HG03095 (cell line): ENCODE measurements at regions not wholly inside any gene's neighbourhood (a gene's known extent, or its start where the extent isn't known, plus 50 kb on each side); places are given as distances from the start of the nearest gene placed in this dataset.

Experiments
- ATAC-seq: cut with Tn5 transposase; IDR thresholded peaks from one replicate; pipeline ENCODE4 v1.9.1; 2021; ENCODE audit warnings: moderate library complexity; ENCODE audit not compliant: unreplicated experiment

- ATAC-seq = no peak
Measured at GRCh38 chr14:29030970-29031369, 264.4 kb downstream of the FOXG1 start.

DNA sequence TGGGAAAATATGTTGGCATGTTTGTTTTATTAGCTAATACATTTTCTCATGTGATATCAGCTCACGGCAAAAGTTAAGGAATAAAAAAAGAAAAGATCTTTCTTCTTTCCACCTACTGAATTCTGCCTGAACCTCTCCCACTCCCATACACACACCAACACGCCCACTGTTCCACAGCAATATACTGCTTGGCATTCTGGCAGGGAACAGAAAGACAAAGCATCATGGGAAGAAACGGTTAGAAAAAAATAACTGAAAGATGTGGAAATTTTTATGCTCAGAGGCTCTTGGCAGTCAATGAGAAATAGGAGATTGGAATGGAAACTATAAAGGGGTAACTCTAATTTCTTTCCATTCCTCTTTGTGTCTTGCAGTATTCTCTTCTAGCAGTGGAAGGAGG, 268.5 kb downstream of the FOXG1 start:
- ATAC-seq = no peak

DNA sequence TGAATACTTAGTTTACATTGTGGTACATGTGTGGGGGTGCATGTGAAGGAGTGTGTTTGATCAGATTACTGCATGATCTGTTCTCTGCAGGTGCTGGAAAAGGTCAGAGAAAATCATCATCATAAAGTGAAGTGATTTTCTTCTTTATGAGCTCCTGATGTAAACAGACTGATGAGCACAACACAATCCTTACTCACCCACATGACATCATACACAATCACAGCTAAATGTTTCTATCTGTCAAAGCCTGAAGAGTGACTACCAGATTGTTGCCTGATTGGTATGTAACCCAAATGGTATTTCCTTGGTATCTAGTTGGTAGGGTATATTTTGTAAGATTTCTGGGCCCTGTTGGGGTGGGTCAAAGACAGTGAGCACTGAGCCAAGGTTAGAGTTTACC, 270.8 kb downstream of the FOXG1 start:
- ATAC-seq = no peak

- ATAC-seq = no peak
Measured at GRCh38 chr14:29039171-29039570, 272.6 kb downstream of the FOXG1 start.

- ATAC-seq = no peak
Measured at GRCh38 chr14:29042551-29042950, 276.0 kb downstream of the FOXG1 start.

GRCh38 chr14:29043737-29044136, 277.1 kb downstream of the FOXG1 start:
- ATAC-seq = no peak

DNA sequence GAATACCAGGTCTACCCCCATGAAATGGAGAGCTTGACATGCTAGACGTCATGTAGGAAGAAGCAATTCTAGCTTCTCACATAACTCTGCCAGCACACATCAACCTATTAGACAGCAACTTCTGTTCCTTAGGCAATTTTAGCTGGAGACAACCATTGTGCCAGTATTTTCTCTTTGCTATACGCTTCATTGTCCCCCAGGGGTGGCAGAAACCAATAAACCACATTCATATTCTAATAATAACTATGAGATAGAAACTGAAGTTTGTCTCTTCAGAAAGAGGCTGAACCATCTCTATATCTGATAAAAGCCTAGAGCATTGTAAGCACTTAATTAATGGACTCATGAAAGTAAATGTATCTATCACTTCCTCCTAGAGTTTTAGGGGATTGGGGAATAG, 278.6 kb downstream of the FOXG1 start:
- no peak for ATAC-seq

DNA sequence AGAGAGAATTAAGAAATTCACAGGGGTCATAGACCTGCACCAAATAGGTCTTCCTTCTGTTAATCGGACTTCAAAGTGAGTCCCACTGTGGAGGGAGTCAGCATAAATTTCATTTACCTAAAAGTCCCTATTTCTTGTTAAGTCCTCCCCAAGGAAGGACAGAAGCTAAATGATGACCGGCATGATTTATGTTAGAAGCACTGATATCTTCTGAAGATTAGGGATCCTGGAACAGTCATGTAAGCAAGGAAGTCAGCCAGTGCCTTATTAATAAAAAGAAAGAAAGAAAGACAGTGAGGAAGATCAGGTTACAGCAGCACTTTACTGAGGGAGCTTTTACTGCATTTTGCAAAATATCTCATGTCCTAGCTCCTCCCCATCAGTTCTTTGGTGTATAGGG, 287.5 kb downstream of the FOXG1 start:
- ATAC-seq = no peak

- ATAC-seq = no peak
Measured at GRCh38 chr14:29056041-29056566, 289.5 kb downstream of the FOXG1 start.

DNA sequence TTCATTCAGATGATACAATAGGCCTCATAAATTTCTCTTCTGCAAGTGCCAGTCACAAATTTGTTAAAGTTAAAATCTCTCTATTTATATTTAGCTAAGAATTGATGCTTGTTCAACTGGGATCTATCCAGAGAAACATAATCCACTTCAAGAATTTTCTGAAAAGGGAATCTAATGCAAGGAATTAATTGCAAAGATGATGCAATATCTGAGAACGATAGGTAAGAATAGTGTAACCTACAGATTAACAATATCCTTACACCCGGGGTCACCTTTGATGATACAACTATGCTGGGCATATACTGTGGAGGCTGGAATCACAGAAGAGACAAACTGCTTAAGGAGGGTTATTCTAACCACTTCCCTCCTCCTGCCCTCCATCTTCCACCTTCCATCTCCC, 295.1 kb downstream of the FOXG1 start:
- no peak for ATAC-seq

DNA sequence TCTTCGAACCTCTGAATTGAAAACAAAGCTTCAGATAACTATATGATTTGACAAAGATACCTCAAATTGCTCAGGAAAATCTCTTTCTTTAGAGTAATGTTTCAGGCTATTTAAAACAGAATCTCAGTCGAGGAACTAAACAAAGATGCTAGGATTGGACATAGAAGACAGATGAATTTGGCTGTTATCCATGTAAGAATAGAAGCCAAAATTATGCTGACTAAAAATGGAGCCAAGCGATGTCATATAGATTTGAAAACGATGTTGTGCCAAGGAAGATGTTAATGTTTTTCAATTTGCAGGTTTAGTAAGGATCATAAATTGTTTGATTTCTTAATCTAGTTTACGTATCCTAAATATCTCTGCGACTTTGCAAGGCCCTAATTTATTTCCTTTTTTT, 295.9 kb downstream of the FOXG1 start:
- no peak for ATAC-seq

GRCh38 chr14:29062976-29063375, 296.4 kb downstream of the FOXG1 start:
- no peak for ATAC-seq

DNA sequence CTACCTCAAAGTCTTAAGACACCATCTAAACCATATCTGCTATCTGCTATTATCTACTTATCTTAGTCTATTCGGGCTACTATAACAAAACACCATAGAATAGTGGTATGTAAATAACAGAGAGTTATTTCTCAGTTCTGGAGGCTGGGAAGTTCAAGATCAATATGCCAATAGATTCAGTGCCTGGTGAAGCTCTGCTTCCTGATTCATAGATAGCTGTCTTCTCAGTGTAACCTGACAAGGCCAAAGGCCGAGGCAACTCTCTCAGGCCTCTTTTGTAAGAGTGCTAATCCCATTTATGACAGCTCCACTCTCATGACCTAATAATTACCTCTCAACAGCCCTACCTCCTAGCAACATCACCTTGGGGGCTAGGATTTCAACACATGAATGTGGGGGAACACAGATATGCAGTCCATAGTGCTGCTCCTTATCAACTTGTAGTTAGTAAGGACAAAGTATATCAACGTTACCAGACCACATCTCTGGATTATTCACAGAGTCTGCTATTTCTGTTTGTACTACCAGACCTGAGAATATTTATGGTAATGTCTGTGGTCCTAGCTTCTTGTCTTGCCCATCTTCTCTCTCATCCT, 297.8 kb downstream of the FOXG1 start:
- ATAC-seq = no peak

DNA sequence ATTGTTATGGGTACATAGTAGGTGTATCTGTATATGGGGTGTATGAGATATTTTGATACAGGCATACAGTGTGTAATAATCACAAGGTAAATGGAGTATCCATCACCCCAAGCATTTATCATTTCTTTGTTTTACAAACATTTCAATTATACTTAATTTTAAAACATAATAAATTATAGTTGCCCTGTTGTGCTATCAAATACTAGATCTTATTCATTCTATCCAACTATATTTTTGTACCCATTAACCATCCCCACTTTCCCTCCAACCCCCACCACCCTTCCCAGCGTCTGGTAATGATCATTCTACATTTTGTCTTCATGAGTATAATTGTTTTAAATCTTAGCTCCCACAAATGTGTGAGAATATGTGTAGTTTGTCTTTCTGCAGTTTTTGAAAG, 302.6 kb downstream of the FOXG1 start:
- ATAC-seq = no peak

DNA sequence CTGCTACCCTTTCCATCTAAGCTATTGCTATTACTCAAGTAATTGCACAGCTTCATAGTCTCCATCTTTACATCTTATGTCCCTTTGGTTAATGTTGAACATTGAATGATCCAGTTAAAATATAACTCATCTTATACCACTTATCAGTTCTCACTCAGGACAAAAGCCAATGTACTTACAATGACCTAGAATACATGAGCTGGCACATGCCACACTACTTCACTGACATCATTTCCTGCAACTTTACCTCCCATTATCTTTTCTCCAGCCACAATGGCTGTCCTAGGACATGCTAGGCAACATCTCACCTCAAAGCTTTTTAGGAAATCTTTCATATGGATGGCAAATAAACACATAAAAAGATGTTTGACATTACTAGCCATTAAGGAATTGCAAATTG, 309.2 kb downstream of the FOXG1 start:
- no peak for ATAC-seq

DNA sequence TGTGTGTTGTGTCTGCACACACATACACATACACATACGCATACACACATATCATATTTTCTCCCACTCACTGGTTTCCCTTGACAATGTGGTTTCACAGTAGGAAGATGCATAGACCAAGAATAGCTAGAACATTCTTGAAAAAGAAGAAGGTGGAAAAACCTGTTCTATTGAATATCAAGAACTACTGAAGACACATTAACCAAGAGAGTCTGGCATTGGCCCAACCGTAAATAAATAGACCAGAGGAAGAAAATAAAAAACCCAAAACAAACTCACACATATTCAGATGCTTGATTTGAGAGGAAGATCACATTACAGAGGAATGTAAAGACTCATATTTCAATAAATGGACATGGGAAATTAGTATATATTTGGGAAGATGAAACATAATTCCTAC, 311.3 kb downstream of the FOXG1 start:
- ATAC-seq = no peak

DNA sequence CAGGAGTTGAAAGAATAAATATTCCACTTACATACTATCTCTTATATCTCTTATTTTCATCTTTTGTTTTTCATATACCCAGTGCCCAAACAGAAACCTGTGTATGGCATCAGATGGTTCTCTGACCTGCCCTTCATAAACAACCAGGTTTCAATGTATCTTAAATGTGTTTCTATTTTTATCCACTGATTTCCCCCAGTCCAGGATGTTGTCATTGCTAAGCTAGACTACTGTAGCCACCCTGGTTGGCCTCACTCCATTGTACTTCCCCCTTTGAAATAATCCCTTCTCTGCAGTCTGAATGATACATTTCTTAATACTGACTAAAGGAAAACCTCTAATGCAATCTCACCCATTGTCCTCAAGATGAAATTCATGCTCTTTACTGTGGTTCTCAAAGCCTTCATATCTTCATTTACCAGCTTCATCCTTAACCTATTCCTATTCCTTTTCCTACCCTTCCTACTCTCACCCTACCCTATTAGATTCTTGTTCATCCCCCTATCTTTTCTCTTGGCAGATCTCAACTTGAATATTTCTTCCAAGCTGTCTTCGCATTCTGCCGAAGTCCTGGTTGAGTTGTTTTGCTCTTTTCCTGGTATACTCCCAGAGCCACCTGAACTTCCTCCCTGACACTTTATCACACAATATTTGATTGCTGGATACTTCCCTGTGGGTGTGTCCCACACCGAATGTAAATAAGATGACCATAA, 312.4 kb downstream of the FOXG1 start:
- ATAC-seq = no peak

GRCh38 chr14:29085546-29085945, 319.0 kb downstream of the FOXG1 start:
- ATAC-seq = no peak

- no peak for ATAC-seq
Measured at GRCh38 chr14:29089849-29090248, 323.3 kb downstream of the FOXG1 start.

DNA sequence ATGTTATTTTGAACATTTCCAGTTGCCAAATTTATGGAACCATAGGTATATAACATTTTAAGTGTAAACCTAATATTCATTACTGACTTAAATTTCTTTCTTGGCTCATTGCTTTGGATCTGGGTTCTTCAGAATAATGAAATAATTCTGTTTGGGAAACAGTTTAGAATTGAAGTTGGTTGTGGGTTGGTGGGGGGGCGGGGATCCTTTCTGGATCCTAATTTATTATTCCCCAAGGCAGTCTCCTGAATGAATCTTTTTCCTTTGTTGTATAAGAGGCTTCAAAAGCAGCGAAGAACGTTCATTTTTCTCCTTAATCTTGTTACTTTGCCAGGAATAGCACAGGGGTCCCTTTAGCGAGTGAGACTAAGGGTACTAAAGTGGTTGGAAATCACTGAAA, 325.5 kb downstream of the FOXG1 start:
- no peak for ATAC-seq

DNA sequence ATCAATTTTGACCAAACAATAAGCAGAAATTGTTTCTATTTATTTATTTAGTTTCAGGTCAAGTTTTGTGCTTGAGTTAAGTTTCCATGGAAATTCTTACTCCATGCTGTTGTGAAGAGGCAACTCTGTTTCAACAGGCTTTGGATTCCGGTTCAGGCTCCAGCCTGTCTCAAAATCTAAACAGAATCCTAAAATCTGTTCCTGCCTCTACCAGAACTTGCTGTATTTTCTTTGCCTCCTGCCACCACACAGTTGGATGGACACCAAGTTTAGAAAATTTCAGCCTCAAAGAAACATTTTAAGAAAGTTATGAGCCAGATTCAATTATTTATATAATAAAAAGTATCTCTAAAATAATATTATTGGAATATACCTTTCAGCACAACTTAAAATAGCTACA, 330.9 kb downstream of the FOXG1 start:
- ATAC-seq = no peak

DNA sequence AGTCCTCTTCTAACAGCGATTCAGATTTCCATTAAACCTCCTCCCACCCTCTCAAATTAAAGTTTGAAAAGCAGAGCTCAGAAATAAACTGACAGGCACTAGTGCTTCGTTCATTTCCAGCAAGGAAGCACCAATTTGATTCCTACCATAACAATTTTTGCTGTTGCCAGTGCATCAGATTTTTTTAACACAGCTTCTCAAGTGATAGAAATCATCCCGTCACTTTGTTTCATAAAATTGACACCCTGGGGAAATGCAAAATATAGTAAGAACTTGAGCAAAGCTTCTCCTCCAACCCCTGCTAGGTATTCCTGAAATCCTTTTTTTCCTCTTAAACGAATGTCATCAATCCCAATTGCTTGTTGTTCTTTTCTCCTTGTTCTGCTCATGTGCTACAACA, 332.1 kb downstream of the FOXG1 start:
- no peak for ATAC-seq

GRCh38 chr14:29102266-29102665, 335.7 kb downstream of the FOXG1 start:
- ATAC-seq = no peak
